ENCODE measurements at regions not wholly inside any gene's neighbourhood (a gene's known extent, or its start where the extent isn't known, plus 50 kb on each side); places are given as distances from the start of the nearest gene placed in this dataset.

GRCh38 chr19:29290853-29291252, 77.9 kb upstream of the UQCRFS1 start:
- TF ChIP-seq TAF1 (IDR thresholded peaks at IDR 0.05; ENCODE audit: borderline replicate concordance, insufficient read depth, low read length) (no peak), POLR2AphosphoS5 (IDR thresholded peaks at IDR 0.05; ENCODE audit: low read depth, low read length) (no peak), REST (IDR thresholded peaks at IDR 0.05; ENCODE audit: insufficient read depth in 1 of 2, low read depth in 2 of 2, low read length in 2 of 2) (no peak), SIN3A (IDR thresholded peaks at IDR 0.05; ENCODE audit: borderline replicate concordance, insufficient read depth, low read length) (no peak)

Data from PFSK-1 (cell line).